ENCODE measurements at regions not wholly inside any gene's neighbourhood (a gene's known extent, or its start where the extent isn't known, plus 50 kb on each side); places are given as distances from the start of the nearest gene placed in this dataset.

GRCh38 chr12:111025792-111026430 lies 105.5 kb upstream of the MYL2 start:
- Histone ChIP-seq H3K4me1 (ENCODE audit: control insufficient read depth in 1 of 2, insufficient read depth in 2 of 2, low read length in 2 of 2) (peaks cover 0 to 4% of the 10 kb centered on the region in 2 experiments; a peak in 1 of 4 replicates), H3K9ac (ENCODE audit: low read length) (no peak overlapping the region), H3K9me3 (ENCODE audit: control insufficient read depth in 1 of 2, insufficient read depth in 1 of 2, low read depth in 1 of 2, low read length in 2 of 2) (no peaks in the 10 kb centered on the region), H3K4me3 (replicated peaks in 1 of 2; ENCODE audit: low read depth in 1 of 2, low read length in 2 of 2) (no peak overlapping the region), H3K4me2 (ENCODE audit: low read length) (no peak overlapping the region), H3K27me3 (ENCODE audit: insufficient read depth, low read length) (0 out of 2 replicates have a peak, but pooled peaks cover 3% of the 10 kb centered on the region), H3K36me3 (ENCODE audit: control insufficient read depth in 1 of 2, insufficient read depth in 2 of 2, low read length in 2 of 2) (no peaks in the 10 kb centered on the region), H3K79me2 (ENCODE audit: insufficient read depth, low read length) (no peaks in the 10 kb centered on the region), H3K27ac (ENCODE audit: low read depth, low read length) (no peak overlapping the region), H3K9me2 (ENCODE audit: insufficient read depth) (no peaks in the 10 kb centered on the region), H4K20me1 (ENCODE audit: insufficient read depth) (no peaks in the 10 kb centered on the region), H2AFZ (ENCODE audit: low read depth, low read length, poor library complexity, severe bottlenecking) (no peak overlapping the region)
- BruUV-seq (replicated peaks): no TSS peak
- CTCF ChIA-PET: interaction anchor here (1.1 to 2.3 kb wide), 2 partner anchors 20 to 246 kb away, joined by 3 to 6 read pairs; no protein-coding TSS in a partner anchor
- POLR2A ChIA-PET: no interaction called here
- DNase-seq (ENCODE audit: low read depth, low spot score) (no peak), ATAC-seq (no peak)
- RAD21 ChIA-PET (ENCODE audit: low non-redundant PET in 1 of 2, low total read pairs in 2 of 2, uncharacterized antibody in 2 of 2, unreplicated experiment in 2 of 2): interaction anchor here in 1 of 2 experiments (0.6 kb wide), 1 partner anchor 8 kb away, joined by 3 read pairs; the partner anchor contains the start of gene CUX2
- intact Hi-C loops (cut with micrococcal nuclease): loop anchor here (2.0 kb wide), 1 partner anchor 89 kb away; no protein-coding TSS in a partner anchor
- TF ChIP-seq MAX (IDR thresholded peaks at IDR 0.05): no peak
- no peak for TF ChIP-seq EGR1 (IDR thresholded peaks at IDR 0.05; ENCODE audit: low read depth)
- no peak for TF ChIP-seq ZNF274 (IDR thresholded peaks at IDR 0.05; ENCODE audit: low read depth, low read length)
- TF ChIP-seq ZFX (IDR thresholded peaks at IDR 0.05): no peak
- no peak for TF ChIP-seq SP1 (IDR thresholded peaks at IDR 0.05; ENCODE audit: low read depth)
- no peak for TF ChIP-seq FOSL1 (IDR thresholded peaks at IDR 0.05; ENCODE audit: low read depth)
- TF ChIP-seq EZH2 (IDR thresholded peaks at IDR 0.05): no peak
- no peak for TF ChIP-seq SRF (IDR thresholded peaks at IDR 0.05; ENCODE audit: low read depth)
- no peak for TF ChIP-seq TCF7L2 (IDR thresholded peaks at IDR 0.05; ENCODE audit: borderline replicate concordance, extremely low read depth, insufficient read depth, insufficient read length)
- no peak for TF ChIP-seq CTCF (IDR thresholded peaks at IDR 0.05 in 2 of 3, conservative IDR thresholded peaks at IDR 0.05 in 1 of 3; ENCODE audit: borderline replicate concordance in 1 of 3, insufficient read depth in 1 of 3, low read depth in 2 of 3, low read length in 2 of 3)
- no peak for TF ChIP-seq ATF3 (IDR thresholded peaks at IDR 0.05)
- no peak for TF ChIP-seq JUND (IDR thresholded peaks at IDR 0.05)
- TF ChIP-seq, protein P1, sequence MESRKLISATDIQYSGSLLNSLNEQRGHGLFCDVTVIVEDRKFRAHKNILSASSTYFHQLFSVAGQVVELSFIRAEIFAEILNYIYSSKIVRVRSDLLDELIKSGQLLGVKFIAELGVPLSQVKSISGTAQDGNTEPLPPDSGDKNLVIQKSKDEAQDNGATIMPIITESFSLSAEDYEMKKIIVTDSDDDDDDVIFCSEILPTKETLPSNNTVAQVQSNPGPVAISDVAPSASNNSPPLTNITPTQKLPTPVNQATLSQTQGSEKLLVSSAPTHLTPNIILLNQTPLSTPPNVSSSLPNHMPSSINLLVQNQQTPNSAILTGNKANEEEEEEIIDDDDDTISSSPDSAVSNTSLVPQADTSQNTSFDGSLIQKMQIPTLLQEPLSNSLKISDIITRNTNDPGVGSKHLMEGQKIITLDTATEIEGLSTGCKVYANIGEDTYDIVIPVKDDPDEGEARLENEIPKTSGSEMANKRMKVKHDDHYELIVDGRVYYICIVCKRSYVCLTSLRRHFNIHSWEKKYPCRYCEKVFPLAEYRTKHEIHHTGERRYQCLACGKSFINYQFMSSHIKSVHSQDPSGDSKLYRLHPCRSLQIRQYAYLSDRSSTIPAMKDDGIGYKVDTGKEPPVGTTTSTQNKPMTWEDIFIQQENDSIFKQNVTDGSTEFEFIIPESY (IDR thresholded peaks at IDR 0.05; ENCODE audit: extremely low read depth, insufficient replicate concordance, low read length): no peak
- no peak for TF ChIP-seq RAD21 (IDR thresholded peaks at IDR 0.05; ENCODE audit: low read depth)
- no peak for TF ChIP-seq CEBPB (IDR thresholded peaks at IDR 0.05; ENCODE audit: low read depth)
- TF ChIP-seq SIN3A (IDR thresholded peaks at IDR 0.05; ENCODE audit: low read depth): no peak
- no peak for TF ChIP-seq CBX3 (IDR thresholded peaks at IDR 0.05; ENCODE audit: low read depth)
- TF ChIP-seq POLR2AphosphoS5 (IDR thresholded peaks at IDR 0.05; ENCODE audit: low read depth, low read length): no peak
- TF ChIP-seq, protein P2, sequence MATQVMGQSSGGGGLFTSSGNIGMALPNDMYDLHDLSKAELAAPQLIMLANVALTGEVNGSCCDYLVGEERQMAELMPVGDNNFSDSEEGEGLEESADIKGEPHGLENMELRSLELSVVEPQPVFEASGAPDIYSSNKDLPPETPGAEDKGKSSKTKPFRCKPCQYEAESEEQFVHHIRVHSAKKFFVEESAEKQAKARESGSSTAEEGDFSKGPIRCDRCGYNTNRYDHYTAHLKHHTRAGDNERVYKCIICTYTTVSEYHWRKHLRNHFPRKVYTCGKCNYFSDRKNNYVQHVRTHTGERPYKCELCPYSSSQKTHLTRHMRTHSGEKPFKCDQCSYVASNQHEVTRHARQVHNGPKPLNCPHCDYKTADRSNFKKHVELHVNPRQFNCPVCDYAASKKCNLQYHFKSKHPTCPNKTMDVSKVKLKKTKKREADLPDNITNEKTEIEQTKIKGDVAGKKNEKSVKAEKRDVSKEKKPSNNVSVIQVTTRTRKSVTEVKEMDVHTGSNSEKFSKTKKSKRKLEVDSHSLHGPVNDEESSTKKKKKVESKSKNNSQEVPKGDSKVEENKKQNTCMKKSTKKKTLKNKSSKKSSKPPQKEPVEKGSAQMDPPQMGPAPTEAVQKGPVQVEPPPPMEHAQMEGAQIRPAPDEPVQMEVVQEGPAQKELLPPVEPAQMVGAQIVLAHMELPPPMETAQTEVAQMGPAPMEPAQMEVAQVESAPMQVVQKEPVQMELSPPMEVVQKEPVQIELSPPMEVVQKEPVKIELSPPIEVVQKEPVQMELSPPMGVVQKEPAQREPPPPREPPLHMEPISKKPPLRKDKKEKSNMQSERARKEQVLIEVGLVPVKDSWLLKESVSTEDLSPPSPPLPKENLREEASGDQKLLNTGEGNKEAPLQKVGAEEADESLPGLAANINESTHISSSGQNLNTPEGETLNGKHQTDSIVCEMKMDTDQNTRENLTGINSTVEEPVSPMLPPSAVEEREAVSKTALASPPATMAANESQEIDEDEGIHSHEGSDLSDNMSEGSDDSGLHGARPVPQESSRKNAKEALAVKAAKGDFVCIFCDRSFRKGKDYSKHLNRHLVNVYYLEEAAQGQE (IDR thresholded peaks at IDR 0.05; ENCODE audit: low read depth): no peak
